Fibroblast of the aortic adventitia (primary cell): ENCODE measurements at regions not wholly inside any gene's neighbourhood (a gene's known extent, or its start where the extent isn't known, plus 50 kb on each side); places are given as distances from the start of the nearest gene placed in this dataset.
A peak's percentile ranks its signal among the peaks of the same experiment; 100 is the strongest.

Experiments used
- DNase-seq: peaks from one replicate; pipeline ENCODE4 v3.0.0-alpha.2; 2010; ENCODE audit warnings: low read depth
- H3K4me3 ChIP-seq: 2 replicates; pipeline ENCODE4 v1.5.1; 2011; ENCODE audit warnings: low read depth, mild to moderate bottlenecking, control low read depth, low read length, moderate library complexity
- TF ChIP-seq, protein P1 (sequence below): IDR thresholded peaks from 2 replicates; pipeline ENCODE4 v1.5.1; 2011; ENCODE audit warnings: mild to moderate bottlenecking, low read length, control low read depth, inconsistent platforms; ENCODE audit not compliant: insufficient read depth

DNA sequence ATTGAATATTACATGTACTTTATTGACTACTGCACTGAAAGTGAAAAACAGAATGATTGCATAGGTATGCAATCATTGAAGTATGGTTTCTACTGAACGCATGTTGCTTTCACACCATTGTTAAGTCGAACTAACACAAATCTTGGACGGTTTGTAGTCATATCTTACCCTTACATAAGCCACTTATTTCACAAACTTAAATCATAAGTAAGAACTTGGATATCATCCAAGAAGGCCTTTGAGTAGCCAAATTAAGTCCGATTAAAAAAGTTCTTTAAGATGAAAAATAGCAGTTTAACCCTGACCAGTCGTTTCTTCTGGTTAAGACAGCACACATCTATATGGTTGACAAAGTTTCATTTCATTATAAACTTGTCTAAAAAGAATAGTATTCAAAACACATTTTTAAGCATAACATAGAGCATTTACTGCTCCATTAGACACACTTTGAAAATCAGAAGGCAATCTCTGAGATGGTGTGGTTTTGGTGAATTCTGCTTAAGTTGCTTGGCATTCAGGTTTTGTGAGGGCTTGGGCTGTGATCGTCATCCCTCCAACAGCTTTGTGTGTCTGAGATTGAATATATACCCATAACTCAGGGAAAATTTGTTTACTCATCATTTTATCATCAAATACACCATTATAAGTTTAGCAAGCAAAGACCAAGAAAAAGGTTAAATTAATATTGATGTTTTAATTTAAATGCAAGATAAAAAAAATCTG is 92.2 kb downstream of the NFKBIZ start:
- DNase-seq, result peak; percentile 83
- no peak overlapping the region for H3K4me3 ChIP-seq
- TF ChIP-seq, protein P1, sequence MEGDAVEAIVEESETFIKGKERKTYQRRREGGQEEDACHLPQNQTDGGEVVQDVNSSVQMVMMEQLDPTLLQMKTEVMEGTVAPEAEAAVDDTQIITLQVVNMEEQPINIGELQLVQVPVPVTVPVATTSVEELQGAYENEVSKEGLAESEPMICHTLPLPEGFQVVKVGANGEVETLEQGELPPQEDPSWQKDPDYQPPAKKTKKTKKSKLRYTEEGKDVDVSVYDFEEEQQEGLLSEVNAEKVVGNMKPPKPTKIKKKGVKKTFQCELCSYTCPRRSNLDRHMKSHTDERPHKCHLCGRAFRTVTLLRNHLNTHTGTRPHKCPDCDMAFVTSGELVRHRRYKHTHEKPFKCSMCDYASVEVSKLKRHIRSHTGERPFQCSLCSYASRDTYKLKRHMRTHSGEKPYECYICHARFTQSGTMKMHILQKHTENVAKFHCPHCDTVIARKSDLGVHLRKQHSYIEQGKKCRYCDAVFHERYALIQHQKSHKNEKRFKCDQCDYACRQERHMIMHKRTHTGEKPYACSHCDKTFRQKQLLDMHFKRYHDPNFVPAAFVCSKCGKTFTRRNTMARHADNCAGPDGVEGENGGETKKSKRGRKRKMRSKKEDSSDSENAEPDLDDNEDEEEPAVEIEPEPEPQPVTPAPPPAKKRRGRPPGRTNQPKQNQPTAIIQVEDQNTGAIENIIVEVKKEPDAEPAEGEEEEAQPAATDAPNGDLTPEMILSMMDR, result no peak

DNA sequence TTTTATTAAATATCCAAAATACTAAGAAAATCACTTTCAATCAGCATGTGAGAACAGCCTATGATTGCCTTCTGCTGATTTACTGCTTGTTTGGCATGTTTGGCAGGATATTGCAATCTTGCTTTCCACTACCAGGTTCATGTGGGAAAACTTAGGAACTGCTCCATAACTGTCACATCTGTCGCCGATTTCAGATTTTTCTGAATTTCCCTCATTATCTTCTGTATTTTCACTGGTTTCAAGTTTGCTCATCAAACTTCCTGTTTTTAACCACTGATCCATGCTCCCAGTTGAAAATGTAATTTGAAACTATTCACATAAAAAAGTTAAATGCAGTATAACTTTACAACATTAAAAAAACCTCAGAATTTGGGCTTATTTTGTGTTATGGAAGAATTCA is 93.0 kb downstream of the NFKBIZ start:
- TF ChIP-seq, protein P1, result no peak
- H3K4me3 ChIP-seq, result no peak overlapping the region
- DNase-seq, result no peak

DNA sequence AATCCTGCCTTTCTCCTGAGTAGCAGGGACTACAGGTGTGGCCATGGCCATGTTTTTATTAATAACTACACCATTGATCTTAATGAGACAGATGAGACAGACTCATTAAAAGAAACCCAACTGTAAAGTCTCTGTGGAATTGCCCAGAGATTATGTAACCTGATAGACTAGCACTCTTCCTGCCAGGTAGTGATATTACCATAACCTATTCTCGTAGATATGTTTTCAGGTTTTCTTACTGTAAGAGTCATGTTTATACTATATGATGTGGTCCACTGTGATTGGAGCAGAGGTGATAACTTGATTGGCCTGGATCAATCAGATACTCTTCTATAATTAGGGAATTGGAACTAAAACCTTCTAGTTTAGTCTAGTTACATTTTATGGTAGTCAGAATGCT is 93.7 kb downstream of the NFKBIZ start:
- TF ChIP-seq, protein P1, result no peak
- no peak overlapping the region for H3K4me3 ChIP-seq
- no peak for DNase-seq

GRCh38 chr3:101944308-101944707 is 95.0 kb downstream of the NFKBIZ start:
- H3K4me3 ChIP-seq, result no peak overlapping the region
- TF ChIP-seq, protein P1, result no peak
- DNase-seq, result no peak

DNA sequence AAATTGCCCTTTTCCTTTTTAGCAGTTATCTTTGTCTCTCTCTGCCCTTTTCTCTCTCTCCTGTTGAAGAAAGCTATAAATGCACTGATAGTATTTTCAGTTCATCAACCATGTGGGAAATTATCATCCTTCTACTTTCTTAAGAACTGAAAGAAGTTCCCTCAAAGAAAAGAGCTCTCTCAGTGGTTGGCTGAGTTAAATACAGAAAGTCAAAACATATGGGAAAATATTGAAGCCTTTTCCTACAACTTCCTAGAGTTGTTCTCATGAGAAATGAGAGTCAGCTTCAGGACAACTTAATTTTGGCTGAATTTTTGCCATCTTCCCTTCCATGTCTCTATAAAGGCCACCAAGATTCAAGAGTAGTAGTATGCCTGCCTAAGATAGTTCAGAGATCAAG is 96.7 kb downstream of the NFKBIZ start:
- TF ChIP-seq, protein P1, result no peak
- no peak for DNase-seq
- H3K4me3 ChIP-seq, result no peak overlapping the region

- H3K4me3 ChIP-seq, result no peak overlapping the region
- TF ChIP-seq, protein P1, result no peak
These were observed 97.6 kb downstream of the NFKBIZ start for GRCh38 chr3:101946906-101947305.

DNA sequence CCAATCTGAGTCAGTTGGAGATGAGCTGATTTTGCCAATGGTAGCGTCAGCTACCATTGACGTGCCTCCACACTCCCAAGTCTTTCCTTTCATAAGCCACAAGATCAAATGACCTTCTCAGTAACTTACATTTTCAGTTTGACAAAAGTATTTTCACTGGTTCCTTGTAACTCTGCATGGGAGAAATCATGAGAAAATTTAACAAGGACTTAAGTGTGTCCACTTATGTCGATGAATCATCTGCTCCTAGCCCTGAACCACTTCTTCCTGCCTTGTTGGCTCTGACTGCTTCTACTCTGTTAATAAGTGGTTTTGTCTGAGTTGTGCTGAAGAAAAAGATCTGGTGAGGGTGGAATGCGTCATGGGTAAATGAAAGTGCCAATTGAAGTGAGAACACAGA is 101.2 kb downstream of the NFKBIZ start:
- TF ChIP-seq, protein P1, result no peak
- peak; percentile 74 for DNase-seq

More at GRCh38 chr3:101946906-101947305, 97.6 kb downstream of the NFKBIZ start:
- no peak for DNase-seq

More for the DNA sequence above, 101.2 kb downstream of the NFKBIZ start:
- no peak overlapping the region for H3K4me3 ChIP-seq
